GM21619 (cell line): ENCODE measurements at regions not wholly inside any gene's neighbourhood (a gene's known extent, or its start where the extent isn't known, plus 50 kb on each side); places are given as distances from the start of the nearest gene placed in this dataset.

ENCODE experiments used
- ATAC-seq: cut with Tn5 transposase; IDR thresholded peaks from one replicate; pipeline ENCODE4 v1.9.1; 2021; ENCODE audit not compliant: unreplicated experiment

DNA sequence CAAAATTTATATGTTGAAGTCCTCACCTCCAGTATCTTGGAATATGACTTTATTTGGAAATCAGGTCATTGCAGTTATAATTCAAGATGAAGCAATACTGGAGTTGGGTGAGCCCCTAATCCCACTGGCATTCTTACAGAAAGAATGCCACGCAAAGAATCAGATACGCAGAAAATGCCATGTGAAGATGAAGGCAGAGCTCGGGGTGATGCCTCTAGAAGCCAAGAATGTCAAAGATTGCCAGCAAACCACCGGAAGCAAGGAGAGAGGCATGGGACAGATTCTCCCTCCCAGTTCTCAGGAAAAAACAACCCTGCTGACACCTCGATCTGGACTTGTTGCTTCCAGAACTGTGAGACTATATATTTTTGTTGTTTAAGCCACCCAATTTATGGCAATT, 273.4 kb upstream of the CITED2 start:
- ATAC-seq: no peak

DNA sequence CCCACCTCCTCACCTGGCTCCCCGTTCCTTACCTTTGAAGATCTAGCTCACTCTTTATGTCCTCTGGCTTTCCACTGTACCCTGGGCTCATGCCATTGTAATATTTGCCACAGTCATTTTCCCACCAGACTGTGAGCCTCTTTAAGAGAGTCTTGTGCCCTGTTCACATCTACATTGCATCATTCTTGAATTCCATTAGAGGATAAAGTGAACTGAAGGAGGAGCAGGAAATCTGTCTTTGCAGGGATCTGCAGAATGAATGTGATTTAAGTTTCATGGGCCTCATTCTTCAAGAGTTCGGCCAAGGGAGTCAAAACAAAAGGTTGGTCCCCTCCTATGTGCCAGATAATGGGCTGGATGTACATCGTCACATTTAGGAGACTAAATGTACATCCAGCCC, 272.6 kb upstream of the CITED2 start:
- no peak for ATAC-seq

DNA sequence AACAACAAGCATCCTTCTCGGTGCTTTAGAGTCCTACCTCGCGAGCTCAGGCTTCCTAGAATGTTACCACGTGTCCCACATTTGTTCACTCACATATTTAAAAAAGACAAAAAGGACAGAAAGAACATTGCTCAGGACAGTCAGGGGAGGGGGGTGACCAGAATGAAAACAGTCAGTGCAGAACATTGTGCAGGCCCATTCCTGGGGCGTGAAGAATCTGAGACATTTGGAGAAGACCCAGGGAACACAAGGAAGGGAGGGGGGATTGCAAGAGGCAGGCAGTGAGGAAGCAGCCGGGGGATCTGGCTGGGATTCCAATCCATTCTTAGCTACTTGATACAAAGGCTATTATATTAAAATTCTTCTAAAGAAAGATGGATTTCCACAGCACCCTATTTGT, 270.4 kb upstream of the CITED2 start:
- no peak for ATAC-seq

DNA sequence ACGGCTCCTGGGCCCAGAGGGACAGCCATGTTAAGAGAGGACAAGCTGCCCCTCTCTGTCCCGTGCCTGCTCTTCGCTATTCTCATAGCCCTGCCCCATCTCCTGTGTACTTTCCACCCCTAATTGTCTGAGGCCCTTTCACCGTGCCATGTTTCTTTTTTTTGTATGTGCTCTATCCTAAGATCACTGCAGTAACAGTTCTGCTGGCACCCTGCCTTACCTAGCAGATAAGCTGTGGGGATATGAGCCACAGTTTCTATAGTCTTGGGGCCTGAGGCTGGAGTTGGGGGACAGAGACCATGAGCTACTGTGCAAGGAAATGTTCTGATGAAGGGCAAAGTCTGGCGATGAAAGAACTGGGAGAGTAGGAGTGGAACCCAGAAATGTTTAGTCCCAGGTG, 269.5 kb upstream of the CITED2 start:
- no peak for ATAC-seq

DNA sequence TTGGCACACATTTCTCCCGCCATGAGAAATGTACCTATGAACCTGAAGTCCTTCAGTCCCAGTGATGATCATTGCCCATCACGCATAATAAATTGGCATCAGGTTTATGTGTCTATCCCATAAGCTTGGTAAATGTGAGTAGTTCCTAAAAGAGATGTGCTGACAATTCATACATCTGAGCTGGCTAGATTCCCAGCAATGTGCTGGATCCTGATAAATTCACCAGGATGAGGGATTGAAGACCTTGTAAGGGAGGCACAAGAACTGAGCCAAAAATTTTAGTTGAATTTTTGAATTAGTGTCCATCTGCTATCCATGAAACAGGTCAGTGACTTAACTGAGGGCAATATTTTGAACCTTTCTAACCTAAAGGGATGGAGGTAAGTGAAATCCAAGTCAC, 267.9 kb upstream of the CITED2 start:
- ATAC-seq: no peak

DNA sequence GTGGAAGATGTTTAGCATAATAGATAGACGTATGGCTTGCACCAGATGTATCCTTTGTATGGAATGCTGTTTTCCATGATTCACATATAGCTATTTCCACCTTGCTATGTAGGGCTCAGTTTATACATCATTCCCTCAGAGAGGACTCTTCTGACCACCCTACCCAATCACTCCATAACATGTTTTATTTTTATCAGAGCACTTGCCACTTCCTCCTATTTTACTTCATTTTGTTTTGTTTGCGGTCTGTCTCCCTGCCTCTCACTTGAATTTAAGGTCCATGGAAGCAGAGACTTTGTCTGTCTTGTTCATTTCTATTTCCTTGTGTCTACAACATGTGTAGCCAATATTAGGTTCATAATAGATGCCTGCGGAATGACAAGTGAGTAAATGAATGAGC, 266.9 kb upstream of the CITED2 start:
- no peak for ATAC-seq

DNA sequence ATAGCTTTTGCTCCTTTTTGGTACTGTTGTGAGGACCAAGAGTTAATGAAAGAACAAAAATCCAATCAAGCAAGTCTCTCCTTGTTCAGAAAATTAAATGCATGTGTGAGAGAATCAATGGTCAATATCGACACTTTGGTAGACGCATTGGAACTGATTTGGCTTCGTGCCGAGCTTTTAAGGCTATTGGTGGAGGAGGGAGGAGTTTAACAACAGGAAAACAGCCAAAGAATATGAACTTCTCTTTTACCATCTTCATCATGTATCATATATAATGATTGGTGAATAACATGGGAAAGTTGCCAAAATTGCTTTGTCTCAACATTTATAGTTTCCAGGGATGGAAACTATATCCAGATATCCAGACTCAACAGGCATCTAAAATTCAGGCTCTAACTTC, 266.5 kb upstream of the CITED2 start:
- ATAC-seq: no peak

DNA sequence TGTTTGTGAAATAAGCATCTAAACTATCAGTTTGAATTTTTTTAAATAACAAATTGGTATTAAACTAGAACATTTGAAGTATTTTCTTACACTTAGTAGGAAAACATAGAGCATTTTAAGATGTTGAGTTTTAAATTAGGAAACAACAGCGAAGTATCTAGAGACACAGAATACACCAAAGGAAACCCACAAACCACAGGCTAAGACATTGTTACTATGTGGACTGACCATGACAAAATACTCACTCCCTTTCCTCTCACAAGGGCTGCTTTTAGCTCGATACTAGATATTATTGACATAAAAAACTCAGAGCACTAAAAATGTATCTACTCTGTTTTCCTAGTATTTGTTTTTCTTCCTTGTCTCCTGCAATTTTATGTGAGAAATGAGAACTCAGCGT, 266.0 kb upstream of the CITED2 start:
- ATAC-seq: peak; percentile 93

DNA sequence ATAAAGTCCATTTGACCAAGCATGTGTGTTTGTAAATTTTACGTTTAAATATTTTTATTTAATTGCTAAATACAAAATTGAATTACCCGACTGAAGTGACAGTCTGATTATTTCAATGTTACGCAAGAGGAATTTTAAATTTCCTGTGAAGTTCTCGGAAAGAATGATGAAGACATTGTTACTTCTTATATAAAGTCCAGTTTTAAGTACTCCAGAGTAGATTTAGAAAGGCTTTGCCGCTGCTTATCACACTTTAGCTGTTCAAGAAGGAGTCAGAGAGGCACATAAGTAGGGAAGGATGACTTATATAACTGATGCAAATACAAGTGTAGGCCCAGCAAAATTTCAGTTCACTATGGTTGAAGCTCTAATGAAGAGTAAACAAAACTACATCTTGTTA, 265.1 kb upstream of the CITED2 start:
- no peak for ATAC-seq

DNA sequence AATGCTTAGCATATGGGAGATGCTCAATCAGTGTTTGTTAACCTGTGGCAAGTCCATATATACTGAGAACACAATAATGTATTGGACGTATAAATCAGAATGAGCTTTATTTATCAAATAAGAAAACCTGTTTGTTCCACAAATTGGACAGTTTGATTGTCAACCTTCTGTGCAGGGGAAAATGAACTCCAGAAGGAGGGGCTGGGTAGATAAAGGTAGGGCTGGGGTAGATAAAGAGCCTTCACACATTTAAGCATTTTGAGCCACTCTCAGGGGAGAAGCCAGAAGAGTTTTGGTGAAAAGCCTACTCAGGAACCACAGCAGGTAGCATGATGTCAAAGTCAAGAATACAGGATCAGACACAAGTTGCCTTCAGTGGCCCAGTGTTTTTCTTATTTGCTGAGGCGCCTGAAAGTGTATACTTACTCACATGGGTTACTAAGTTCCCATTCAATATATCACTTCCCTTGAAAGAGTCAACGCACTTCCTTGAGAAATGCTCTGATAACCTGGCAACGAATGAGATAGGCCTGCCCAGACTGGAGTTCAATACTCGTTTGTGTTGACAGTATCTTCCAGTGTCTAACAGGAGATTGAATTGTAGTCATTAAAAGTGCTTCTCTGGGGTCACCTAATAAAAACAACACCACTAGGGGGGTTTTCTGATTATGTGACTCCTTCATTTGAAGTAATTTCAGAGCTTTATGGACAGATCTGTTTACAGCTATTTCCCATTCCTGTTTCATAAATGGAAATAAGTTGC, 263.9 kb upstream of the CITED2 start:
- ATAC-seq: no peak

DNA sequence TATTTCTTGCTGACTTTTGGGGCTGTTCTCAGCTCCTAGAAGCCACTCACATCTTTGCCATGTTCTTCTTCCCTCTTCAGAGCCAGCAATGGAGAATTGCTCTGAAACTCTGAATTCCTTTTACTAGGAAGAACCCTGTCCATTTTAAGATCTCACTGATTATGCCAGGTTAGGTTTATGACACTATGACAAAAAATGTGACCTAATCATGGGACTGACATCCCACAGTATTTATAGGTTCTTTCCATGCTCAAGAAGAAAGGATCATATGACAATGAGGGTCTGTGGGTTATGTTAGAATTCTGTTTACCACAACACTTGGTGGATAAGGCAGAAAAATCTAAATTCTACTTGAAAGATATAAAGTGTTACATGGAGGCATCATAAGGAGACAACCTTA, 263.3 kb upstream of the CITED2 start:
- ATAC-seq: no peak

DNA sequence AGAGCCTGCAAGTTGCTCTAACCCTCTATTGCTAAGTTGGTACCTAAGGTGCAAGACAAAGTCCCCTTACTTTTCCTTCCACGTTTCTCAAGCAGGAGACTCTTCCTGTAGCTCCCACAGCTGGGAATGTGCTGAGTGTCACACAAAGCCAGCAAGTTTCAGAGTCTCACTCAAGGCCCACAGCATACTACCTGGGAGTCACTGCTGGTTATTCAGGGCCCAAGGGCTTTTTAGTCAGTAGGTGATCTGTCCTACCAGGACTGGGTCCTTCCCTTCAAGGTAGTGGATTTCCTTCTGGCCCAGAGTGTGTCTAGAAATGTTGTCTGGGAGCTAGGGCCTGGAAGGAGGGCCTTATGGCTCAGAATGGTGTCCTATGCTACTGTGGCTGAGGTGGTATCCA, 261.9 kb upstream of the CITED2 start:
- ATAC-seq: no peak

DNA sequence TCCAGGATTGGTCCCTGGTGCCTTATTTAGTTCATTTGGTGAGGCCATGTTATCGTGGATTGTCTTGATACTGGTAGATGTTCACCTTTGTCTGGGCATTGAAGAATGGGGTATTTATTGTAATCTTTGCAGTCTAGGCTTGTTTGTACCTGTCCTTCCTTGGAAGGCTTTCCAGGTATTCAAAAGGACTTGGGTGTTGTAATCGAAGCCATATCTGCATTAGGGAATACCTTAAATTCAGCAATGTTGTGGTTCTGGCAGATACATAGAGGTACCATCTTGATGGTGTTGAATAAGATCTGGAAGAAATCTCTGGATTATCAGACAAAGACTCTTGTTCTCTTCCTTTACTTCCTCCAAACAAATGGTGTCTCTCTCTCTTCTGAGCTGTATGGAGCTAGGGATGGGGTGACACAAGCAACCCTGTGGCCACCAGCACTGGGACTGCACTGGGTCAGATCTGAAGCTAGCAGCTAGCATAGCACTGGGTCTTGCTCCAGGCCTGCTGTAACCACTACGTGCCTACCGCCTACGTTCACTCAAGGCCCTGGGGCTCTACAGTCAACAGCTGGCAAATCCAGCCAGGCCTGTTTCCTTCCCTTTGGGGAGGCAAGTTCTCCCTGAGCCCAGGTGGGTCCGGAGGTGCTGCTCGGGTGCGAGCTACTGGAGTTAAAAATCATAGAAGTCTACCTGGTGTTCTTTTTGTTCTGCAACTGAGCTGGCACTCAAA, 261.1 kb upstream of the CITED2 start:
- no peak for ATAC-seq

DNA sequence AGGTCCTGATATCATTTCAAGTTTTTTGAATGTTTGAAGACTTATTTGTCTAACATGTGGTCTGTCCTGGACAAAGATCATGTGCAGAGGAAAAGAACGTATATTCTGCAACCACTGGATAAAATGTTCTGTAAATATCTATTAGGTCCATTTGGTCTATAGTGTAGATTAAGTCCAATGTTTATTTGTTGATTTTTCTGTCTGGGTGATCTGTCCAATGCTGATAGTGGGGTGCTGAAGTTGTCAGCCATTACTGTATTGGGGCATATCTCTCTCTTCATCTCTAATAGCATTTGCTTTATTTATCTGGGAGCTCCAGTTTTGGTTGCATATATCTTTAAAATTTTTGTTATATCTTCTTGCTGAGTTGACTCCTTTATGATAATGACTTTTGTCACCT, 258.4 kb upstream of the CITED2 start:
- no peak for ATAC-seq

DNA sequence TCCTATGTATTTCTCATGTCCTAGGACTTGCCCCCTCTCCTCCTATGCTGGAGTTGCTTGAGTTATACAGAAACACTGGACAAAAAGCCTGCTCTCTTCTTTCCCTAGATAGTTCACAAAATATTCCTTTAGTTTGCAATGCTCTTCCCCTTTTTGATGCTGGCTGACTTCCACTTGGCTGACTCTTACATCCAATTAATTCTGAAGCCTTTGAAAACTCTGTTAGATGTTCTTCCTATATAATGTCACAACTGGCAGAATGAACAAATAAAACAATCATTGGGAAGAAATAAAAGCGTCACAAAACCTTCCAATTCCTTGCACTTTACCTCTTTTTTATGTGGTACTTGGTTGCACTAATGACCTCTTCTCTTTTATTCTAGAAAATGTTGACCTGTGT, 253.8 kb upstream of the CITED2 start:
- no peak for ATAC-seq

DNA sequence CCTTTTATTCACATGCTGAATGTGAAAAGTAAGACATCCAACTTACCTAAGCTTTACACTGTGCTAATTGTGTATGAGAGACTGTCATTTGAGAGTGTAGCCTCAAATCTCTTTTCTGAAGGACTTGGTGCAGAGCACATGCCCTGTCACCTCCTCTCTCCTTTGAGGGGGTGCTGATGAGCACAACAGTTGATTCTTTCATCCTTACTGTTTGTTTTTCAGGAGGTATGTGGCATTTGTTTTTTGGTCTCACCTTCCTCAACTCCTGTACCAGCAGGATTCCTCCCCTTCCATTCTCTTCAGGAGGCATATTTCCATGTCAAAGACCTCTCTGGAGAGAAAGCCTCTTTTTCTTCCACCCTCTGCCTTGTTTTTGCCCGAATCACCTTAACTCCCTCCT, 252.6 kb upstream of the CITED2 start:
- no peak for ATAC-seq

DNA sequence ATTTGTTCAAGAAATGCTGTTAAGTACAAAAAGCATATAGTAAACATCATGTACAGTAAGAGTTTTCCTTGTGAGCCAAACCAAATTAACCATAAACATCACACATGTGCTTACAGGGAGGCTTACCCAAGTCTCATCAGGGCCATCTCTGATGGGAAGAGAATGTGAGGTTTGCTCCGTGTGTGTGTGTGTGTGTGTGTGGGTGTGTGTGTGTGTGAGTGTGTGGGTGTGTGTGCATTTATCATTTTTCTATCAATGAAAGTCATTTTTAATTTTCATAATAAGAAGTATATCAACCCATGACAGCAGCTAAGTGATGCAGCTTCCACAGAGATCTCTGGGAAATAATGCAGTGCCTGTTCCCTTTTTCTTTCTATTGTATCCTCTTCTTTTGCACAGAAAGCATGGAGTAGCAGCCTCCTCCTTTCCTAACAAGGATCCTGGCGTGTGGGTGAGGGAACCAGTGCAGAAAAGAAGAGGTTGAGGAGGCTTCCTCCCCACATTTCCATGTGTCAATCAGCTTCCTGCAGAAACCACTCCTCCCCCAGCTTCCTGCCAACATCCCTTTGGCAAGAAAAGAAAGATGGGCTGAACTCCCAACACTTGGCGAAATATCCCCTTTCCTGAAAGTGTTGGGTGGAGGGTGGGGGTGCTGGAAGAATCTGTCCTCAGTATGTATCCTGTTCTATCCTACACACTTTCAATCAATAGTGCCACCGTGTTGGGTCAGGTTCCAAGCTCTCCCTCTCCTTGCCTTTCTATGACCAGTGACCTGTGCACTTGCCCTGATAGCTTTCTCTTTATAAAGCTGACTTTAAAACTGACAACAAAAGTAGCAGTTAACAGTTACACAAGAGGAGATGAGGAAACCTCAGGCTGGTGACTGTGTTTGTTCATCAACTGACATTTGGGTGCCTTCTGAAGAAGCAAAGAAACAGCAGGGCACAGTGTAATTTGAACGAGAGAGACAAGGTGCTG, 251.8 kb upstream of the CITED2 start:
- no peak for ATAC-seq

DNA sequence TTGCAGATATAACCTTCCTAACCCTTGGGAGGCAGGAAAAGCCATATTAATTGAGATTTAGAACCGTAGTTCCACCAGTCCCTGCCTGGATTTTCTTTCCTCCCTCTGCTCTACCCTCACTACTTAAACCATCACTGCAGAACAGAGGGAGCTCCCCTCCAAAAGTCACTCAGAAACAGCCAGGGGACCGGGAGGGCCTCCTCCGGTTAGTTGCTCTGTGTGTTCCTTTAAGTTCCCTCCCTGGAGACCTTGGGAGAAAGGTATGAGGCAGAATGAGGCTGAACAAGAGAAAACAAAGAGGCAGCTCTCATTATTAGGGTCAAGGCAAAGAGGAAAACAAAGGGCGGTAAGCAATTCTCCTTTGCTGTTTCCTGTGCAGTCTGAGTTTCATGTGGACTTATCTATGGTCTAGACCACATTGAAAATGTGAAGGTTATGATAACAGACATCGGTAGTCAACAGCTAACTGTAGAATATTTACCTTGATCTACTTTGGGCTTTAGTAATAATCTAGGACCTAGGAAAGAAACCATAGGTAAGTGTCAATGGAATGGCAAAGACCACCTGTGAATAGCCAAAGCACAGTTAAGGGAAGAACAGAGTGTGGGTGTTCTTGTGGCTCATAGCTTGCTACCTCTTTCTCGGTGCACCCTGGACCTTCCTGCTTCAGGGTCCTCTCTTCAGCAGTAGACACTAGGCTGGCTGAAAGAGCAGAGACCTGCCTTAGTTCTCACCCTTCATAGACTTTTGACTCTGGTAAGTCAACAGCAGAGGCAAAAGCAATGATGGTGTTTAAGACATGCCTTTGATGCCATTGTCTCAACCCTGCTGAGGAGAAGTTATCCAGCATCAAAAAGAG, 250.9 kb upstream of the CITED2 start:
- no peak for ATAC-seq

DNA sequence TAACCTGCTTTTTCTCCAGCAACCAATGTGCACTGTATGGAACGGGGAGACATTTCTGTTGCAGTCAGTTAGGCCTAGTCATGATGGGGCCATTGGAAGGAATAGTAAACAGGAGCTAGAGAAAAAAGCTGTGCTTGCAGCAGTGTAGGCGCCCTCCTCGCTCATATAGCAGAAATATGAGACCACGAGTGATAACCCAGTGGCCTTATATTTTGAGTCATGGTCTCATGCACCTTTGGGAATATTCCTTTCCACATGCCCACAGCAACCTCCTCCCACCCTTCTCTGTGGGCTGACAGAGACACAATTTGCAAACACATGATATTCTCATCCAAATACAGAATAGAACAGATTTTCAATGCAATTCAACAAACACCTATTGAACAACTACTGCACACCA, 248.9 kb upstream of the CITED2 start:
- ATAC-seq: no peak

DNA sequence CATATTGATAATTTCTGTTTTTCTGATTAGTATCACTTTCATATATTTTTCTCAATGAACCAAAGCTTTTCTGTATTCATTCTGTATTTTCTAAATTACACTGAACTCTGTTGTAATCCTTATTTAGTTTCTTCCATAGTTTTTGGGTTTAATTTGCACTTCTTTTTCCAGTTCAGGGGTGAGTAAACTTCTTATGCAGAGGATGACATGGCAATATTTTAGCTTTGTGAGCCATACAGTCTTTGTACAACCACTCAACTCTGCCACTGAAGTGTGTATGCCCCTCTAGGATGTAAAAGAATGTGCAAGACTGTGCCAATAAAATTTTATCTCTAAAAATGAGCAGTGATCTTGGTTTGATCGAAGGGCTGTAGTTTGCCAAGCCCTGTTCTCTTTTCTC, 239.0 kb upstream of the CITED2 start:
- no peak for ATAC-seq

DNA sequence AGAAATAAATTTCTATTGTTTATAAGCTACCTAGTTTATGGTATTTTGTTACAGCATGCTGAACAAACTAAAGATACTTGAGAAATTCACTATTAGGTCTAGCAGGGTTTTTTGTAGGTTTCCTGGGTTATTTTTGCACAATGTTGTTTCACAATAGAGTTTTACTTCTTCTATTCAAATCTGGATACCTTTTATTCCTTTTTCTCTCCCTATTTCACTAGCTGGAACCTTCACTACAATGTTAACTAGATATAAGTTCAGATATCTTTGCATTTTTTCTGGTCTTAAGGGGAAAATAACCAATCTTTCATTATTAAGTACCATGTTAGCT, 237.7 kb upstream of the CITED2 start:
- ATAC-seq: no peak
